CD4-positive, alpha-beta memory T cell (primary cell): ENCODE measurements at regions not wholly inside any gene's neighbourhood (a gene's known extent, or its start where the extent isn't known, plus 50 kb on each side); places are given as distances from the start of the nearest gene placed in this dataset.
A peak's percentile ranks its signal among the peaks of the same experiment; 100 is the strongest.

ENCODE experiments used
- CTCF ChIA-PET: fragments of 350-600 bp; sonication (Branson Sonifier 250); formaldehyde crosslinking; loops from one replicate; lab custom pipeline; 2021; ENCODE audit warnings: inconsistent platforms; ENCODE audit not compliant: partially characterized antibody; lab: Charles Lee
- POLR2A ChIA-PET: fragments of 350-600 bp; sonication (Branson Sonifier 250); formaldehyde crosslinking; loops from one replicate; lab custom pipeline; 2021; ENCODE audit not compliant: partially characterized antibody; lab: Charles Lee
- DNase-seq, 5 donors: peaks; one replicate each; pipeline versions ENCODE4 v3.0.0 to v3.0.0-alpha.2; 2020 to 2022; ENCODE audit warnings: mixed read lengths in 1 of 5
- H3K27ac ChIP-seq: one replicate; pipeline ENCODE4 v1.7.0; 2013; ENCODE audit warnings: low read depth, low read length
- H3K27me3 ChIP-seq: 2 replicates; pipeline ENCODE4 v1.7.0; 2013; ENCODE audit warnings: mild to moderate bottlenecking, low read length, moderate library complexity; ENCODE audit not compliant: insufficient read depth
- H3K36me3 ChIP-seq: 2 replicates; pipeline ENCODE4 v1.7.0; 2013; ENCODE audit warnings: mild to moderate bottlenecking, low read length, moderate library complexity; ENCODE audit not compliant: insufficient read depth
- H3K4me1 ChIP-seq: 2 replicates; pipeline ENCODE4 v1.7.0; 2013; ENCODE audit warnings: mild to moderate bottlenecking, low read length, moderate library complexity; ENCODE audit not compliant: insufficient read depth
- H3K4me3 ChIP-seq, 2 donors: one replicate each; pipeline ENCODE4 v1.7.0; 2013; ENCODE audit warnings: low read length in 2 of 2, mild to moderate bottlenecking in 1 of 2
- H3K9me3 ChIP-seq, 2 donors: one replicate each; pipeline ENCODE4 v1.7.0; 2013; ENCODE audit warnings: low read length in 2 of 2, control low read depth in 1 of 2; ENCODE audit not compliant: control insufficient read depth in 1 of 2
- H3K27ac Mint-ChIP-seq, 7 donors: one replicate each; pipeline ENCODE4 v1.8.0; 2020 to 2021; ENCODE audit warnings: mixed read lengths in 7 of 7, mild to moderate bottlenecking in 6 of 7, inconsistent platforms in 3 of 7, moderate library complexity in 3 of 7
- H3K27me3 Mint-ChIP-seq, 2 donors: one replicate each; pipeline ENCODE4 v1.8.0; 2020 to 2021; ENCODE audit warnings: mixed read lengths in 2 of 2
- H3K36me3 Mint-ChIP-seq, 2 donors: one replicate each; pipeline ENCODE4 v1.8.0; 2020 to 2021; ENCODE audit warnings: mixed read lengths in 2 of 2, inconsistent platforms in 1 of 2, mild to moderate bottlenecking in 1 of 2
- H3K4me1 Mint-ChIP-seq, 4 donors: one replicate each; pipeline ENCODE4 v1.8.0; 2020 to 2021; ENCODE audit warnings: mixed read lengths in 4 of 4, mild to moderate bottlenecking in 1 of 4
- H3K4me3 Mint-ChIP-seq, 8 donors: one replicate each; pipeline ENCODE4 v1.8.0; 2020 to 2021; ENCODE audit warnings: mixed read lengths in 8 of 8, mild to moderate bottlenecking in 7 of 8, moderate library complexity in 6 of 8, inconsistent platforms in 3 of 8
- H3K9me3 Mint-ChIP-seq, 8 donors: one replicate each; pipeline ENCODE4 v1.8.0; 2020 to 2021; ENCODE audit warnings: mixed read lengths in 8 of 8, mild to moderate bottlenecking in 5 of 8, inconsistent platforms in 3 of 8, moderate library complexity in 1 of 8
- intact Hi-C: fragments of 100-400 bp; cut with micrococcal nuclease; formaldehyde crosslinking; loops from one replicate; pipeline ENCODE4 v1.15.1; 2023

DNA sequence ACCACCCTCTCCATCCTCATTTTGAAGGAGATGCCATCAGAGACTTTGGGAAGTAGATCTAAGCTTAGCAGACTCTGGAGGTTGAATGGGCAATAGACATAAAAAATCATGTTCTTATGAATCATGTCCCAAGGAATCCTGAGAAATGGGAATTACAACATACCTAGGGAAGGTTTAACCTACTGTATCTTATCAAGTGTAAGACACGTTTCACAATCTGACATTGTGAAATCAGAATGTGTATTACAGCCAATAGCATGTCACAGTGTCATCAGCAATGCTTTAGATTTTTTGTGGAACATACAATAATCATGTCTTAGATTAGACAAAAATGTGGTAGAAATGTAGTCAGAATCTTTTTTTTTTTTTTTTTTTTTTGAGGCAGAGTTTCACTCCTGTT, 332.4 kb upstream of the TLE3 start:
- peaks cover 0 to 12% (median 2%) of the 10 kb centered on the region in 8 donors for H3K9me3 Mint-ChIP-seq
- Histone ChIP-seq H3K9me3 (no peaks in the 10 kb centered on the region), H3K4me3 (no peak overlapping the region), H3K27me3 (no peaks in the 10 kb centered on the region), H3K4me1 (peaks cover 12% of the 10 kb centered on the region), H3K27ac (no peak overlapping the region), H3K36me3 (no peaks in the 10 kb centered on the region)
- ChIA-PET CTCF (no interaction called here), POLR2A (no interaction called here)
- H3K36me3 Mint-ChIP-seq, result no peaks in the 10 kb centered on the region
- H3K4me3 Mint-ChIP-seq, result no peak overlapping the region
- H3K27me3 Mint-ChIP-seq, result no peaks in the 10 kb centered on the region
- DNase-seq, result no peak
- H3K27ac Mint-ChIP-seq, result no peak overlapping the region
- peaks cover 14 to 21% (median 17%) of the 10 kb centered on the region in 4 donors for H3K4me1 Mint-ChIP-seq
- intact Hi-C loops, result no loop called here

DNA sequence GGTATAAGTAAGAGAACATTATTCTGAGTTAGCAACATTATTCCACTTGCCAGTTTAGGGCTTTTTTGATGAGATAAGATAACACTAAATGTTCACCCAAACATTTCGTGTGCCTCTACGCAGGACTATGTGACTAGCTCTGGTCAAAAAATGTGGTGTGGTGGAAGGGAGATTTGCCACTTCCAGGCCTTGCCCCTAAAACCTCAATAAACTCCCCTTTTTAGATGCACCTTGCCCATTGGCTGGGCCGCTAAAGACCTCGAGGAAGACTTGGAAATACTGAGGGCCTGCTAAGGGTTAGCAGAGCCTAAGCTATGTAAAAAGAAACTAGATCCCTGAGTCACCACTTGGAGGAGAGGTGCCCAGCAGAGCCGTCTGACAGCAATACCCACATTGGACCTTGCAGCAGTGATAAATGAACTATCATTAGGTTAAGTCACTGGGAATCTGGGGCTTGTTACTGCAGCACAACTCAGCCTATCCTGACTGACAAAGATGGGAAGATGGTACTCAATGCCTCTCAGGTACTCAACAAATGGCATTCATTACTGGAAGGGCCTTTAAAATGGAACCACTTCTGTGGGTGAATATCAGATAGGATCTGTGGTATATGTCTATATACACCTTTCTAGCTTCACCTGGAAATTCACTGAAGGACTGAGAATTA, 331.5 kb upstream of the TLE3 start:
- no peak for DNase-seq
- Histone ChIP-seq H3K4me3 (no peak overlapping the region), H3K27ac (no peak overlapping the region), H3K9me3 (no peaks in the 10 kb centered on the region), H3K36me3 (no peaks in the 10 kb centered on the region), H3K27me3 (no peaks in the 10 kb centered on the region), H3K4me1 (peaks cover 16% of the 10 kb centered on the region)
- intact Hi-C loops, result no loop called here
- CTCF ChIA-PET, result no interaction called here
- Mint-ChIP-seq H3K36me3 (no peaks in the 10 kb centered on the region), H3K27me3 (no peaks in the 10 kb centered on the region), H3K9me3 (peaks cover 0 to 12% (median 3%) of the 10 kb centered on the region in 8 donors), H3K27ac (no peak overlapping the region), H3K4me3 (no peak overlapping the region), H3K4me1 (peaks cover 17 to 24% (median 21%) of the 10 kb centered on the region in 4 donors)
- POLR2A ChIA-PET, result no interaction called here

DNA sequence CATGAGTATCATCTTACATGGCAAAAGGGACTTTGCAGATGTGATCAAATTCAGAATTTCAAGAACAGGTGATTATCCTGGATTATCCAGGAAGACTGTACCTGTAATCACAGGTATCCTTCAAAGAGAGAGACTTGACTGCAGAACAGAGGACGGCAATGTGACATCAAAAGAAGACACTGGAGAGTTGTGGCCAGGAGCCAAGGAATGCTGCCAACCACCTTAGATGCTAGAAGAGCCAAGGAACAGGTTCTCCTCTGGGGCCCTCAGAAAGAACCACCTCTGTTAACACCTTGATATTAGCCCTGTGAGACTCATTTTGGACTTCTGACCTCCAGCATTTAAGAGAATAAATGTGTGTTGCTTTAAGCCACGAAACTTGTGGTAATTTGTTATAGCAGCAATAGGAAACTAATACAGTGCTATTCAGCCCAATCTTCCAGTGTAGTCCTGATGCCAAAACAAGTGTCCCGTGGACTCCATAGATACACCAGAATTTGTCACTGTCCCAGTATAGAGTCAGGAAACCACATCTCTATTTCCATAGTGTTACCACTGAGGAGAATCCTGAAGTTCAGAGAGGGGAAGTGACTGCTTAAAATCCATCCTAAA, 330.6 kb upstream of the TLE3 start:
- Mint-ChIP-seq H3K36me3 (no peaks in the 10 kb centered on the region), H3K27me3 (no peaks in the 10 kb centered on the region), H3K27ac (no peak overlapping the region), H3K9me3 (peaks cover 0 to 12% (median 3%) of the 10 kb centered on the region in 8 donors), H3K4me1 (peaks cover 21 to 28% (median 26%) of the 10 kb centered on the region in 4 donors), H3K4me3 (no peak overlapping the region)
- intact Hi-C loops, result no loop called here
- no peak overlapping the region for H3K27ac ChIP-seq
- no peak overlapping the region for H3K4me3 ChIP-seq
- DNase-seq, result no peak
- POLR2A ChIA-PET, result no interaction called here
- no peaks in the 10 kb centered on the region for H3K27me3 ChIP-seq
- H3K4me1 ChIP-seq, result peaks cover 21% of the 10 kb centered on the region
- CTCF ChIA-PET, result no interaction called here
- H3K9me3 ChIP-seq, result no peaks in the 10 kb centered on the region
- no peaks in the 10 kb centered on the region for H3K36me3 ChIP-seq

DNA sequence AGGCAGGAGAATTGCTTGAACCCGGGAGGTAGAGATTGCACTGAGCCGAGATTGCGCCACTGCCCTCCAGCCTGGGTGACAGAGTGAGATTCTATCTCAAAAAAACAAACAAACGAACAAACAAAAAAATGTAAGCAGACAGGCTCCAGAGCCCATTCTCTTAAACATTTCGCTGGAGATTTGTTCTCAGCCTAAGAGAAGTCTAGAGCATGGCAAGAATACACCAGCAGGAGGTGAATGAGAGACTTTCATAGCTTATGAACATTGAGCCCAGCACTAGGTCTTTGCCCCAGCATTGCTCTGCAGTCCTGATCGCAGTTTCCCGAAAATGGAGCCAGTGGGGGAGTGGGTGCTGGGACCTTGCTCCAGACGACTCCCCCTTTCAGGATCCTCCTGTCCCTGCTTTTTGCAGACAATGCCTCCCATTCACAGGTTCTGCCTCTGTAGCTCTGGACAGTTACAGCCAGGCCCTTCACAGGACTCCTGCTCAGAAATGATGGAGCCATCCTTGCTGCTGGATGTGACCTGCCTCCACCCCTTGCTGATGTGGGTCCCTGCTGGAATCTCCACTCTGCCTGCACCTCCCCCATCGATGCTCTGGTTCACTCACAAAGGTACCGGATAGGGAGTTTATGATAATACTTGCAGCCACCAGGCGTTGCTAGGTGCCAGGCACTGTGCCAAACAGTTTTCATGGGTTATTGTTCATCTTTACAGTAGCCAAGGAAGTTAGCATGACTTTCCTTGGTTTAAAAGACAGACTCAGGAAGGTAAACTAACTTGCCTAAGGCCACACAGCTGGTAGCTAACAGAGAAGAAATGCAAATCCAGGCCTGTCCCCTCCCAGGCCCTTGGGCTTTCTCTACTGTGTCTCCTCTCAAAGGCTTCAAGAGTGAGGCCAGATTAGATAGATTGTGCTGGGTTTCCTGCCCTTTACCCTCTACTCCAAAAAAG, 329.7 kb upstream of the TLE3 start:
- ChIA-PET CTCF (no interaction called here), POLR2A (no interaction called here)
- intact Hi-C loops, result no loop called here
- H3K36me3 Mint-ChIP-seq, result no peaks in the 10 kb centered on the region
- Histone ChIP-seq H3K36me3 (no peaks in the 10 kb centered on the region), H3K9me3 (no peaks in the 10 kb centered on the region), H3K27ac (no peak overlapping the region), H3K4me1 (peaks cover 21% of the 10 kb centered on the region), H3K27me3 (no peaks in the 10 kb centered on the region), H3K4me3 (no peak overlapping the region)
- H3K9me3 Mint-ChIP-seq, result peaks cover 0 to 12% (median 3%) of the 10 kb centered on the region in 8 donors
- no peaks in the 10 kb centered on the region for H3K27me3 Mint-ChIP-seq
- no peak for DNase-seq
- peaks cover 21 to 28% (median 25%) of the 10 kb centered on the region in 4 donors for H3K4me1 Mint-ChIP-seq
- H3K27ac Mint-ChIP-seq, result no peak overlapping the region
- no peak overlapping the region for H3K4me3 Mint-ChIP-seq

DNA sequence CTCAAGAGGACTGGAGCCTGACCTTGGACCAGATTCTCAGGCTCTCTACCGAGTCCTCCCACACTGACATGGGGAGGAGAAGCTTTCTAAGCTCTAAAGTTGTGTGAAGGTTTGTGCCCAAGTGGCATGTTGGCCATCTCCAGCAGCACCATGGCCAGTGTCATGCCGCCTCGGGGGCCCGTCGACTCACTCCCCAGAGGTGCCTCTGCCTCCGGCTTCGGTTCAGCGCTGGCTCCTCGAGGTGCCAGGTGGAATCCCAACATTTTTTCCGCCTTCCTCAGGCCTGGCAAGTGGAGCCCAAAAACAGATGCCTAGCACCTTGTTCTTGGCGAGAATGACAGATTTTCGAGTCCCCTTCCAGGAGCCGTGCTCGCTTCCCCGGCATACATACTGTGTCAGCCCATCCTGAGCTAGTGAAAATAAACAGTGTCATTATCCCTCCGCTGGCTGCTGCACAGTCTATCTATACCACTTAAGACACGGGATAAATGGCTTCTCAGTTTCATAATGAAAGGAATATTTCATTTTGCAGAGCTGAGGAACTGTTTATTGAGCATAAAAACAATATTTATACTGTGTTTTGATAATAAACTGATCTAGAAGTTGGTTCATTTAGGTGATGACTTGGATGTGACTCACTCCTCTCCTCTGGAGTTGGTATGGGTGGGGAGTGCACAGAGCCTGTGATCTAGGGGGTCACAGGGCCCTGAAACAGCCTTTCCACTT, 328.5 kb upstream of the TLE3 start:
- POLR2A ChIA-PET, result no interaction called here
- Mint-ChIP-seq H3K27me3 (no peaks in the 10 kb centered on the region), H3K9me3 (peaks cover 0 to 12% (median 3%) of the 10 kb centered on the region in 8 donors), H3K27ac (no peak overlapping the region), H3K36me3 (no peaks in the 10 kb centered on the region), H3K4me3 (peak overlapping the region in 2 of 8 donors; percentile 5 to 62), H3K4me1 (peaks cover 21 to 28% (median 25%) of the 10 kb centered on the region in 4 donors)
- CTCF ChIA-PET, result interaction anchor here (1.4 kb wide), 1 partner anchor 30 kb away, joined by 4 read pairs; no protein-coding TSS in a partner anchor
- no peaks in the 10 kb centered on the region for H3K9me3 ChIP-seq
- no peaks in the 10 kb centered on the region for H3K36me3 ChIP-seq
- no peaks in the 10 kb centered on the region for H3K27me3 ChIP-seq
- intact Hi-C loops, result no loop called here
- DNase-seq, result no peak
- no peak overlapping the region for H3K4me3 ChIP-seq
- H3K4me1 ChIP-seq, result peaks cover 21% of the 10 kb centered on the region
- H3K27ac ChIP-seq, result no peak overlapping the region

DNA sequence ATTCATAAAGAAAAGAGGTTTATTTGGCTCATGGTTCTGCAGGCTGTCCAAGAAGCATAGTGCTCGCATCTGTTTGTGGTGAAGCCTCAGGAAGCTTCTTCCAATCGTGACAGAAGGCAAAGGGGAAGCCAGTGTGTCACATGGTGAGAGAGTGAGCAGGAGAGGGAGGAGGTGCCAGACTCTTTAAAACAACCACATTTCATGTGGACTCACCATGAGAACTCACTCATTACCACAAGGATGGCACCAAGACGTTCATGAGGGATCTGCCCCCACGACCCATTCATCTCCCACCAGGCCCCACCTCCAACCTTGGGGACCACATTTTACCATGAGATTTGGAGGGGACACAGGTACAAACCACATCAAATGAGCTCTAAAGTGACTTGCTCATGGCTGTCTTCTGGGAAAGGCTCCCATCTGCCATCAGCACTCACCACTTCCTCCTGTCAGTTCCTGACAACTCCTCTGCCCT, 327.3 kb upstream of the TLE3 start:
- CTCF ChIA-PET, result interaction anchor here (0.5 to 1.4 kb wide), 3 partner anchors 32 to 1190 kb away, joined by 3 to 5 read pairs (median 4); no protein-coding TSS in a partner anchor

More for the DNA sequence above, 327.3 kb upstream of the TLE3 start:
- Mint-ChIP-seq H3K4me3 (peak overlapping the region in 7 of 8 donors; percentile 9 to 78 (median 47)), H3K27me3 (peaks cover 0 to 3% of the 10 kb centered on the region in 2 donors), H3K27ac (peak overlapping the region in 4 of 7 donors; percentile 3 to 76 (median 57)), H3K9me3 (peaks cover 0 to 12% (median 3%) of the 10 kb centered on the region in 8 donors), H3K36me3 (no peaks in the 10 kb centered on the region), H3K4me1 (peaks cover 21 to 28% (median 25%) of the 10 kb centered on the region in 4 donors)
- Histone ChIP-seq H3K4me1 (peaks cover 21% of the 10 kb centered on the region), H3K36me3 (no peaks in the 10 kb centered on the region), H3K9me3 (no peaks in the 10 kb centered on the region), H3K27ac (no peak overlapping the region), H3K27me3 (no peaks in the 10 kb centered on the region), H3K4me3 (no peak overlapping the region)
- DNase-seq, result peak in 2 of 5 donors; percentile 9 to 19
- intact Hi-C loops, result no loop called here
- POLR2A ChIA-PET, result no interaction called here
